Middle frontal gyrus (tissue), 1 donor: ENCODE measurements at regions not wholly inside any gene's neighbourhood (a gene's known extent, or its start where the extent isn't known, plus 50 kb on each side); places are given as distances from the start of the nearest gene placed in this dataset.

Experiments used
- DNase-seq: peaks from one replicate; pipeline ENCODE4 v3.0.0-alpha.2; 2015; ENCODE audit warnings: low spot score; ENCODE audit errors: extremely low spot score

DNA sequence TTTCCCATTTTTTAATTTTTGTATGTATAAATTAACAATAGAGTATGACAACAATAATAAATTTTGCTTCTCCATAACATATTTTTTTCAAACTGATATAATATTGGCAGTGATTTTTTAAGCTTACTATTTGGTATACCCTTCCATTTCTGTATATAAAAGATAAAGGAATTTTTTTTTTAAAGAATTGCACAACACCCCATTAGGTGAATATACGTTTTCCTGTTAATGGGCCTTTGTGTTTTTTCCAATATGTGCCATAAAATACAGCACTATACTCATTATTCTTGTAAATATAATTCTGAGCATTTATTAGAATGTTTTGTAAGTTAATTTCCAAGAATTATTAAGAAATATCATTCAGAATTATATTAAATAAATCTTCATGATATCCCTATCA lies 515.2 kb upstream of the RGS18 start:
- DNase-seq: no peak

GRCh38 chr1:191648939-191649338 lies 509.3 kb upstream of the RGS18 start:
- DNase-seq: no peak

- no peak for DNase-seq
Observed at GRCh38 chr1:191662051-191662450, 496.2 kb upstream of the RGS18 start.

DNA sequence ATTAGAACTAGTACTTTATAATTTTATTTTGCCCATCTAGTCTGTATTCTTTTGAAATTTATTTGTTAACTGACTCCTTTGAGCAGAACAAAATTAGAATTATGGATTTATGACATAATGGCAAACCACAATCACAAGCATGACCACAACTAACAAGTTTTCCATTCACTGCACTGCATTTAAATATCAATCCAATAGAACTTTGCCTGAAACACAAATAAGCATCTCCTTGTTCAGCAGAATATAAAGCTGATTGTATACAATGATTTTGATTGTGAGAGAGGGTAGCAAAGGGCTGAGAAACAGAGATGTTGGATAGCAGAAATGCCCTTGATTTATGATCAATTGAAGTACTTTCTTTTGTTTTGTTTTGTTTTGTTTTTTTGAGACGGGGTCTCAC lies 495.5 kb upstream of the RGS18 start:
- DNase-seq: no peak

DNA sequence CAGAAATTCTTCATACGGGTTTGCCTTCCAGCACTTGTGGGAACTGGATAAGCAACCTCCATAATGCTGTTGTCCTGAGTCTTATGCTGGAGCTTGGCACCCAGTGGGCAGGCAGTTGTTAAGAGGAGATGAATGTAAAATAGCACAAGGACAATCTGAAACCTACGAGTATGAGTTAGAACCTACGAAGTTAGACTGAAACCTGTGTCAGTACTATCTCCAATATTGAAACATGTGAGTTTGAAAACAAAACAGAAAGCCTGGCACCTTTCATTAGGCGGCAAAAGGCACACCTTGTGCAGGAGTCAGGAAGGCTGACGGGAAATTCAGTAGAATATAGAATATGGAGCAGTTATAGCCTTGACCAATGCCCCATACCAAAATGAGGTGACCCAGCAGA lies 489.7 kb upstream of the RGS18 start:
- DNase-seq: no peak

DNA sequence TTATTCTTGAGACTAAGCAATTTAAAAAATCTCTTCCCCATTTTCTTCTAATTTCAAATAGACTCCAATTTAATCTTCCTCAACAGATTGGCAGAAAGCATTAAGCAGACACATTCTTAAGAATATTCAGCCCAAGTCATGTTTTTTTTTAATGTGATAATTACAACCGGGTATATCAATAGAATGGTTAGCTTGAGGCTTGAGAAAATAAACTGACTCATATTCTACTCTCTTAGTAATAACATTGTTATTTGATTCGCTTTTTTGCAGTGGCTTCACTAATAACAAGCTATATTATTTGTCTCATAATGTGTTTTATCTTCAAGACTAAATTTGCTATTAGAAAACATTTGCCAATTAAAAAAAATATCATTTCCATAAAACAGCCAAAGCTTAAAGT lies 488.6 kb upstream of the RGS18 start:
- no peak for DNase-seq

GRCh38 chr1:191671236-191671635 lies 487.0 kb upstream of the RGS18 start:
- no peak for DNase-seq

DNA sequence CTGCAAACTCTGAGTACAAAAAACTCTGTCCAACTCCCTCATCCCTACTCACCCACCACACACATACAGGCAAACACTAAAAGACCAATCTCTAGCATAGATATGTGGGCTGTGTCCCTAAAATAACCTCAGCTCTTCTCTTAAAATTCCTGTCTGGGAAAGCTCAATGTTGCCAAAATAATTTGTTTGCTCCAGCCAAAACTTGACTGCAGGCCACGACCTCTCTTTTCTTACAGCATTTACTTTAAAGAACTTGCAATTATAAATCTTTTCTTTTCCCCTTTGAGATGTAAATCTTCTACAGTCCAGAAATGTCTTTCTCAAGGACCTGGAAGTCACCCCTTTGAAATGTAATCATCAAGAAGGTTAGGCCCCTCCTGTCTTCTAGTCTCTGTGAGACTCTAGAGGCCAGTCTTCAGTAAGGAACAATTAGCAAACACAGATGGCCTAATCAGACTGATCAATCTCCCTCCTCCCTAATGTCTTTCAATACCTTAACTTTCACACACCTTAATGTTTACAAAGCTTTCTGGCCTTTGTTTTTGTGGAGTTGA lies 483.6 kb upstream of the RGS18 start:
- no peak for DNase-seq

GRCh38 chr1:191675856-191676783 lies 482.1 kb upstream of the RGS18 start:
- no peak for DNase-seq

DNA sequence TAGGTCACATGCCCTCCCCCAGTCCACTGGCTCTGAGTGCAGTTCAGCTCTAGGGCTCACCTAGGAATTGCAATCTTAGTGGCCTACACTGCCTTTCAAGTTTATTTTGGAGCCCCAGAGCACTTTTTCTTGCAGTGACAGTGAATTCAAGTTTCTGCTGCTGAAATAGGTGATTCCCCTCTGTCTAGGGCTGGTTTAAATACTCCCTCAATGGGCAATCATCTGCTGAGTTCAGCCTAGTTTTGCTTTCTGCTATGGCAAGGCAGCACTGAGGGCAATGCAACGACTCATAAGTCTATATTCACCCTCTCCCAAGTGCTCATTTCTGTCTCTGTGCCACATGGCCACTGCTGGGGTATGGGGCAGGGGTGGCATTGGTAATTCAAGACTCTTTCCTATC lies 472.6 kb upstream of the RGS18 start:
- DNase-seq: no peak

DNA sequence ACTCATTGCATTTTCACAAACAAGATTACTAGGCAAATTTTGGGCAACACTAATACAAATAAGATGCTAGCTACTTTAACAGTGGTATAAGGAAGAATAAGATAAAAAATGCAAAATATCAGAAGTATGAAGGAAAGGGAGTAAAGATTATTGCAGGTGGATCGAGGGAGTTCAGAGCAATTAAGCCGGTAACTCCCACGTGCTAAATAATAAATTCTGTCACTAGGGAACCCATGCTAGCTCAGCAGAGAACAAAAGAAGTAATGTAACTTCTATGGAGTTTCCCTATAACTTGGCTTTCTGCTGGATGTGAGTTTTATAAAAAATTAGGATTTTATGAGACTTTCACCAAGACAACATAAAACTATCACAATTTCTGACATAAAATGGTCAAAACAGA lies 470.5 kb upstream of the RGS18 start:
- no peak for DNase-seq

DNA sequence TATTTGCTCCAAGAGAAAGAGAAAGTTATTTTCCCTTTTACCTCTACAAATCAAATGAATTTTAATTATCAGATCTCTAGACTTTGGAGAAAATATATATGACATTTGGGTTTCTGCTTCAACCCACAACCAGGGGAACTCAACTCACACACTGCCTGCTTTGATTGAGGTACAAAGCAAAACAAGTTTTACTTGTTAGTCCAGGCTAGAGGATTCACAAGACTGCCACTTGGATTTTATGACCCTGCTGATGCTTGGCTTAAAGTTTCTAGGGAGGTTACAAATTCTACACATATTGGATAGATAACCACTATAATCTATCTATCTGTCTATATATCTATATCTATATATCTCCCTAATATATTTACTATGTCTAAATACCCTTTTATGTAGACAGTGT lies 467.3 kb upstream of the RGS18 start:
- DNase-seq: no peak

DNA sequence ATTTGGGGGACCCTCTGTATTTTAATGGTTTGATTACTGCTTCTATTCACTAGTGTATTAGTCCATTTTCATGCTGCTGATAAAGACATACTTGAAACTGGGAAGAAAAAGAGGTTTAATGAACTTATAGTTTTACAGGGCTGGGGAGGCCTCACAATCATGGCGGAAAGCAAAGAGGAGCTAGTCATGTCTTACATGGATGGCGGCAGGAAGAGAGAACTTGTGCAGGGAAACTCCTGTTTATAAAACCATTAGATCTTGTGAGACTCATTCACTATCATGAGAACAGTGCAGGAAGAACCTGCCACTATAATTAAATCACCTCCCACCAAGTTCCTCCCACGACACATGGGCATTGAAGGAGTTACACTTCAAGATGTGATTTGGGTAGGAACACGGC lies 464.5 kb upstream of the RGS18 start:
- DNase-seq: no peak

DNA sequence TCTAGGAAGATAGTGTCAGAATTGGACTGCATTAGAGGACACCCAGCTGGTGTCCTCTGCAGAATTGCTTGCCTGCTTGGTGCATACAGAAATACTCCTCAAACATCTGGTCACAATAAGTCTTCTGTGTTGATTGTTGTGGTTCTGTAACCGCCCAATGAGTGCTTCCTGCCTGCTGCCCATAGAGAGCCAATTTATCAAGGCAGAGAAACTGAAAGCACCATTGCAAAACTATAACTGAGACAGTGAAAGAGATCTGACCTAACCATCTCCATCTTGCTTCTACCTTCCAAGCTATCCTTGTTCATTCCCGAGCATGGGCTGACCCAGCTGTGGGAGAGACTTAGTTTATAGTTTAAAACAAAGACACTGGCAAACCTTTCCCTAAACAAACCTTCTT lies 462.4 kb upstream of the RGS18 start:
- DNase-seq: no peak

DNA sequence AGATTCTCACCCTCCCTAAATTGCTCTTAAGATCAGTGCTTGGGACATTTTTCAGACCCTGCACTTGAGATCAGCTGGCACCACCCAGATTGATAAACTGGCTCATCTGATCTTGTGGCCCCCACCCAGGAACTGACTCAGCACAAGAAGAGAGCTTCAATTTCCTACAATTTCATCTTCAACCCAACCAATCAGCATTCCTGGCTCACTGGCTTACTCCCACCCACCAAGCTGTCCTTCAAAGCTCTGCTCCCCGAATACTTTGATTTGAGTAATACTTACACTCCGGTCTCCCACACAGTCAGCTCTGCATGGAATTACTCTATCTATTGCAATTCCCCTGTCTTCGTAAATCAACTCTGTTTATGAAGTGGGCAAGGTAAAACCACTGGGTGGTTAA lies 461.9 kb upstream of the RGS18 start:
- no peak for DNase-seq

DNA sequence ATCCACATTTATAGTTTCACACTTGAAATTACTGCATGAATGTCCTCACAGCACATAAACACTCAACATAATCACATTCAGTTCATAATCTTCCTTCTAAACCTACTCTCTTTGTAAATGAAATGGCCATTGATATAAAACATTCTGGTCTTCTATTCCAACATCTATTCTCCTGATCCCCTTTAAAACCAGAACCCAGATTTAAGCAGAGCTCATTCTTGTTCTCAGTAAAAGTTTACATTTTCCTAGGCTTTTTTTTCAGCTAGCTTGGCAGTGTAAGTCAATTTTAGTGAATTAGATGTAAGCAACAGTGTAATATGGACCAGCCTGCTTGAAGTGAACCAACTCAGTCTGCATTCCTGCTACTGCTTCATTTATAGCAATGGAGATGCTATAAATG lies 460.7 kb upstream of the RGS18 start:
- DNase-seq: no peak

GRCh38 chr1:191698246-191698645 lies 460.0 kb upstream of the RGS18 start:
- DNase-seq: no peak

- DNase-seq: no peak
Observed at GRCh38 chr1:191699343-191699742, 458.9 kb upstream of the RGS18 start.

DNA sequence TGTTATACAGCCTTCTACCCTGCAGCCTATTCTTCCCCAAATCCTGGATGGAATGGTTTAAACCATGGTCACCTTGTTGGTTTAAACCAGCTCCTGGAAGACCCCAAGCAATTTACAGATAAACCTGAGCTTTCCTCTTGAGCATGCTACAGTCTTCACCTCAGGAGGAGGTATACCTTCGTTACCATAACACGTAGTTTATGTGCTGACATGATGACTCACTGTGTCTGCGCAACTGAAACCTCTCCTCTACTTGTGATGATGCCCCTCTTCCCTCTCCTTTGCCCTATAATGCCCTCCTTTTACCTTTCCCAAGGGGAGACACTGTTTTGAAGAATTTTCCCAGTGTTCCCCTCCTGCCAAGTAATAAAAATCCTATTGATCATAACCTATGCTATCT lies 457.3 kb upstream of the RGS18 start:
- no peak for DNase-seq

DNA sequence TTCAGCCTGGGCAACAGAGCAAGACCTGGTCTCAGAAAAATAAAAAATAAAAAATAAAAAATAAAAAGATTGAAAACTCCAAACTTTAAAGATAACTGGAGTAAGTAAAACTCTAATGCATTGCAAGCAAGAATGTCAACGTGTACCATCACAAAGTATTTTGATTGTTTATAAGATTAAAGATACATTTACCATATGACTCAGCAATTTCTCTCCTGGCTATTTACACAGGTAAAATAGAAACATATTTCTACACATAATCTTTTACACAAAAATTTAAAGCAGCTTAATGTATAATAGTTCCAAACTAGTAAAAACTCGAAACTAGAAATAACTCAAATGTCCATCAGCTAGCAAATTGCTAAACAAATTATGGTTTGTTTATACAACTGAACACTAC lies 456.1 kb upstream of the RGS18 start:
- DNase-seq: no peak

- DNase-seq: no peak
Observed at GRCh38 chr1:191707288-191707687, 451.0 kb upstream of the RGS18 start.

- no peak for DNase-seq
Observed at GRCh38 chr1:191709215-191709614, 449.0 kb upstream of the RGS18 start.

GRCh38 chr1:191711961-191712360 lies 446.3 kb upstream of the RGS18 start:
- no peak for DNase-seq
